ENCODE measurements at regions not wholly inside any gene's neighbourhood (a gene's known extent, or its start where the extent isn't known, plus 50 kb on each side); places are given as distances from the start of the nearest gene placed in this dataset.
"Not testable (repeated sequence)": the region's sequence is repeated elsewhere in the genome, so short reads cannot be mapped to it uniquely, and the experiment has no call there.

DNA sequence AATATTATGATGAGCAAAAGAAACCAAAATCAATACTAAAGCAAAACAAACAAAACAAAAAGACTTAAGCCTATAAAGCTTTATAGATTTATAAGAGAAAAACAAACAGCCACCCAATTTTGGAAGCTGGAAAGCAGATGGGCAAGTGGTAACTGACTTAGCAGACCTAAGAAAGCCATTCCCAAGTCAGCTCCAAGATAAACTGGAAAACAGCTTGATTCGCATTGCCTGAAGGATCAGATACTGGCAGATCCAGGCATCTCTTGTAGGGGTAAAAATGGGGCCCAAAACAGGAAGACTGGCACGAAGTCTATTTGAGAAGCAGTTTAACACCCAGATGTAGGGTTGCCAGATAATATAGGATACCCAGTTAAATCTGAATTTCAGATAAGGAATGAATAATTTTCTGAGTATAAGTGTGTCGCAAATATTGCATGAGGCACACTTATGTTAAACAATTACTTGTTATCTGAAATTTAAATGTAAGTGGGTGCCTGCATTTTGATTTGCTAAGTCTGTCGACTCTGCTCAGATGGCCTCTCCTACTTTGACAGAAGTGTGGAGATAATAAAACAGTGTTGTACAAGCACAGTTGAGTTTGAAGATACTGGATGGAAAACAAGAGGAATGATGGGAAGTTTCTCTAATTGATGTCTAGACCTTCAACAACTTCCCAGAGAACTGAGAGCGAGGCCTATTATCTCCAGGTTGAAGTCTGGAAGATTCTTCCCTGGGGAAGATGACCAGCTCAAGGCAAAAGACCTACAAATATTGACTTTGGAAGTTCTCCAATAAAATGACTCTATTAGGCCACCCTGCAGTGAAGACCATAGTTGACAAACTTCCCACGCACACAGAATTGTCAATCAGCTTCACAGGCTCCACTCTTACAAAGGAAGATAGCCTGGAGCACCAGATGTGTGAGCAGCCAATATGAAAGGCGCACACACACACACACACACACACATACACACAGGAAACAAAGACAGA lies 113.4 kb downstream of the FAM50B start:
- no peak for DNase-seq

- no peak for DNase-seq
Measured at GRCh38 chr6:3963426-3963825, 114.3 kb downstream of the FAM50B start.

DNA sequence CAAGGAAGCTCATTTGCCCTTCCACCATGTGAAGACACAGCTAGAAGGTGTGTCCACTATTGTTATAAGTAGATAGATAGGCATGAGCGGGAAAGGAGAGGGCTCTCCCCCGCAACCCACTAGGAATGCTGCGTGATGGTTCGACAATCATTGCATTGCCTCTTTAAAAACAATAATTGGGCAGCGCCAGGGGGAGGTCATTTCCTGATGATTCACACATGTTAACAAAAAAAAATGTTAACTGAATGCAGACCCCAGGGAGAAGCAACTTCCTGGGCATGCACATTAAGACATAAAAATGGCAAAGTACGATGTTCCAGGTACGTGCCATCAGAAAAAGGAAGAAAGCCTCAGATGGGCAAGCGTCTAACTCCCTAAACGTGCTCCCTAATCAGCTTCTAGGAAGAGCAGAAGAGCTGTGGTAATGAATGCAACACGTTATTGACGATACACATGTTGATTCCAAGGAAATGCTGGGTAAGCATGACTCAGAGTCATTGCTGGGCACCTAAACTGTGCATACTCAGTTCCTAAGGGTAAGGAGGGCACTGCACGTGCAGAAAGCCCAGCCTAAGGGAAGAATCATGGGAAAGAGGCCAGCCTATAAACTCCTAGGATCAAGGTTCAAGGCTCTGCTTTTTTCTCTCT lies 113.7 kb downstream of the FAM217A start:
- no peak for DNase-seq

DNA sequence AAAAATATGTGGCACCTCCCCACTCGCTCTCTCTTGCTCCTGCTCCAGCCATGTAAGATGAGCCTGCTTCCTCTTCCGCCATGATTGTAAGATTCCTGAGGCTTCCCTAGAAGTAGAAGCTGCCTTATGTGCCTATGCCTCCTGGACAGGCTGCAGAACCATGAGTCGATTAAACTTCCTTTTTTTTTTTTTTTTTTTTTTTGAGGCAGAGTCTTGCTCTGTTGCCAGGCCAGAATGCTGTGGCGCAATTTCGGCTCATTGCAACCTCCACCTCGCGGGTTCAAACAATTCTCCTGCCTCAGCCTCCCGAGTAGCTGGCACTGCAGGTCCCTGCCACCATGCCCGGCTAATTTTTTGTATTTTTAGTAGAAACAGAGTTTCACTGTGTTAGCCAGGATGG lies 112.5 kb downstream of the FAM217A start:
- no peak for DNase-seq

DNA sequence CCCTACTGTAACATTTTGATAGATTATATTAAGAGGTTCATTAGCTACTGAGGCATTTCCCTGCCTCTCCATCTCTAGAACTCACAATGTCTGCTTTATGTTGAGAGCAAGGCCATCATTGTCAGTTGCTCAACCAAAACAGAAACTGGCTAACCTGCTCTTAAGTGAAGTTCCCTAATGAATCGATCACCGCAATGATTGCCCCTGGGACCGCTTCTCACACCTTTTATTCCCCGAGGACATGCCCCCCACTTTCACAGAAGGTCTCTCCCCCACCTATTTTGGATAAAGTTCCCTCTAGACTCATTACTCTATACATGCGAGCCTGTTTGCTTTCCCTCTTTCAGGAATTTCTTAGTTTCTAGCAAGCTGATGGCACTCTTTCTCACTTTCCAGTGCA lies 108.8 kb downstream of the FAM217A start:
- DNase-seq, result no peak

- not testable (repeated sequence) for DNase-seq
Measured at GRCh38 chr6:3973152-3973551, 105.8 kb downstream of the FAM217A start.

GRCh38 chr6:3977875-3978711 lies 100.8 kb downstream of the FAM217A start:
- peak; percentile 46 for DNase-seq

GRCh38 chr6:3978966-3979365 lies 100.0 kb downstream of the FAM217A start:
- not testable (repeated sequence) for DNase-seq

DNA sequence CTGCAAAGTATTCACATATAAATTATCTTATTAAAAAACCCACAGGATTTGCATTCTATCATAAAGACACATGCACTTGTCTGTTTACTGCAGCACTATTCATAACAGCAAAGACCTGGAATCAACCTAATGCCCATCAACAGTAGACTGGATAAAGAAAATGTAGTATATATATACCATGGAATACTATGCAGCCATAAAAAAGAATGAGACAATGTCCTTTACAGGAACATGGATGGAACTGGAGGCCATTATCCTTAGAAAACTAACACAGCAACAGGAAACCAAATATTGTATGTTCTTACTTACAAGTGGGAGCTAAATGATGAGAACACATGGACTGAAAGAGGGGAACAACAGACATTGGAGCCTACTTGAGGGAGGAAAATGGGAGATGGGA lies 97.0 kb downstream of the FAM217A start:
- no peak for DNase-seq

GRCh38 chr6:3983778-3984177 lies 95.2 kb downstream of the FAM217A start:
- no peak for DNase-seq

GRCh38 chr6:3984494-3984893 lies 94.4 kb downstream of the FAM217A start:
- DNase-seq, result no peak

DNA sequence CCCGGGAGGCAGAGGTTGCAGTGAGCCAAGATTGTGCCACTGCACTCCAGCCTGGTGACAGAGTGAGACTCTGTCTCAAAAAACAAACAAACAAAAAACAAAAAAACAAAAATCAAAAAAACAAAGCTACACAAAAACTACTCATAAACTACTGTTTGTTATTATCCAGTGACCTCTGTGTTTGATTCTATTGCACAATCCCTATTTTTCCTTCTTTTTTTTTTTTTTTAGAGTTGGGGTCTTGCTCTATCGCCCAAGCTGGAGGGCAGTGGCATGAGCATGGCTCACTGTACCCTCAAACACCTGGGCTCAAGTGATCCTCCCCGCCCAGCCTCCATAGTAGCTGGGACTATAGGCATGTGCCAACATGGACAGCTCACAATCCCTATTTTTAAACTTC lies 92.7 kb downstream of the FAM217A start:
- DNase-seq, result no peak

- no peak for DNase-seq
Measured at GRCh38 chr6:3987053-3987452, 91.9 kb downstream of the FAM217A start.

DNA sequence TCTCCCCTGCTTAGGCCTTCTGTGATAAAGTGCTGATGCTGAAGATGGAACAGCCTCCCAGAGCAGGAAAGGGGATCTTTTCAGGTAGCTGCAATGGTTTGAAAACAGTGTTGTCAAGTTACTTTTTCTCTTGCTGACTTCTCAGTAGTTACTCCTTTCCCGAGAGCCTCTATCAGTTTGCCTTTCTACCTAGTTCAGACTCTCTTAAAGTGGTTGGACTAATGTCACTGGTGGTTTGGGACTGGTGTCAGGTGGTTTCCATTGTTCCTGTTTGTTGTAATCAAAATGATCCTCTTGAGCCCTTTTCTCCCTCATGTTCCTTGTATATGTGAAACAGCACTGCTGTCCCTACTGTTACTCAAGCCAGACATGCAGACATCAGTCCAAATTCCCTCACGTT lies 91.4 kb downstream of the FAM217A start:
- DNase-seq, result no peak

- peak; percentile 80 for DNase-seq
Measured at GRCh38 chr6:3990692-3991491, 88.0 kb downstream of the FAM217A start.

DNA sequence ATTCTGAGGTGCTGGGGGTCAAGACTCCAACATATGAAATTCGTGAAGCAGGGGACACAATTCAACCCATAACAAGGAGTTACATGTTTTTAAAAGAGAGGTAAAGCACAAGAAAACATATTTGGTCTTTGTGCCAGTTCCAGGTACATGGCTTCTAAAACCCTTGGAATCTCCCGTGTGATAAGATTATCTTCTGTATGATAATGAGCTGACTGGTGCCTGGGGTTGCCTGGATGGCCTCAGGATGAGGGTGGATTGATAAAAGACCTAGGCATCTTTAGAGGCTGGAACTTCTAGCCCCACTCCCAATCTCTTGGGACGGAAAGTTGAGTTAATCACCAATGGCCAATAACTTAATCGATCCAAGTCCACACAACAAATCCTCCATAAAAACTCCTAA lies 87.0 kb downstream of the FAM217A start:
- no peak for DNase-seq

DNA sequence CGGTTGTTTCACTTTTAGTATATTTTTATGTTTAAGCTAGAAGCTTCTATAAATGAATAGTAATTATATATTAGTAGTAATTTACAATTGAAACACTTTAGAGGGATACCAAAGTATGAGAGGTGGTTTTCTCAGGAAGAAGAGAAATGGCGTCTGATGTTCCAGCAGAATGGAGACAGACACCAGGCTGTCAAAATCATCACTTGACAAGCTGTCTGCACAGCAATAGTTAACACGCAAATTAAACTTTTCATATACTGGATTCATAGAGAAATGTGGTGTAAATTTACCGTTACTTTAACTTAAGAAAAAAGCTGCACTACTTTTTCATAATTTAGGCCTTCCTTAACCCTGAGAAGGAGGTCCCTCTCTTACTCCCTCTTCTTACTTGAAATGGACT lies 82.6 kb downstream of the FAM217A start:
- no peak for DNase-seq

DNA sequence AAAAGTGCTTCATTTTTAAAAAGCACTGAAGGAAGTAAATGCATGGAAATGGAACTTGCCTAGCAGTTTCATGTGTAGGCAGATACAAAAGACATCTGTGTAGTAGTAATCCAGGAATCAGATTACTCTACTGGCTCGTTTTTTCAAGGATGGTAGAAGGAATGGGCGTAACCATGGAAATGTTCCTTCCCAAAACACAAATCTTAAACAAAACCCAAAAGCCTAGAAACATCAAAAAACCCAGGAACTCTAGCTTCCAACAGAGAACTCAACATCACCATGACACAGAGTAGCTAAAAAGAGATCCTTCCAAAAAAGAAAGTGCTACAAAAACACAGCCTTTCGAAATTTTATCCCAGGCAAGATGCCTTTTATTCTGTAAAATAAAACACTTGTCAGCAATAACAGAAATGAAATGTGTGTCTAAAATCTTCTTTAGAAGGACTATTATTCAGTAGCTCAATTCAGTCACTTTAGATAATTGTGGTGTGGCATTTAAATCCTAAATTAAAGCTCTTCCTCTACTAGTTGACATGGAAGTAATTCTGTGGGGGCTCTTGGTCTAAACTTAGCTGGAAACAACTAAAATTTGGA lies 81.7 kb downstream of the FAM217A start:
- no peak for DNase-seq

DNA sequence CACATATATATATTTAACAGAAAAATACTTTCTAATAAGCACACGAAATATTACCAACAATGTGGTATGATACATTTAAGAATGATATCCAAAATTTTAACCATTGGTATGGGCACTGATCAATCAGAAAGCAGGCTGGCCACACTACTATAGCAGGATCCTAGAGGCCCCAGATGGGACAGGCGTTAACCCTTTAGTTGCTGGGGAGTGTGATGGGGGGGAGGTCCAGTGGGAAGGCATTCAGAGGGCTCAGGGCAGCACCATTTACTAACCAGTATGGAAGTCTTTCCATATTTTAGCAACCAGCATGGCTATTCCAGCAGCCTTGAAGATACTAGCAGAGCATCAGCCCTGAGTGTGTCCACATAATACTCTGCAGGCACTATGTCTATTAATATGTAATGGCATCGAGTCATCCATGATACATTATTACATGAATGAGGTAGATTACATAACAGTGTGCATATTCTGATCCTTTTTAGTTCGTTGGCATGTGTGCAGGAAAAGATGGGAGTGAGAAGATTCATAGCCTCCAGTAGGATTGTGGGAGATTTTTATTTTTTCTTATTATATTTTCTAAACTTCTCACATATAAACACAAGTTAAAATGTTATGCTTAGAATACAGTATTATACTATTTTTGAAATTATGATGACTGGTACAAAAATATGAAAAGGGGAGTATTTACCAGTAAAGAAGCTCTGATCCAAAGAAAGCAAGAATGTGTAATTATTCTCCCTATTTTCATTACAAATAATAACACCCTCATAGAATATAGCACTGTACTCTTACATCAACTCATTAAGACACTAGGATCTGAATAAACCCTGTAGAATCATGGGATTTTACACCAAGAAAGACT lies 78.9 kb downstream of the FAM217A start:
- DNase-seq, result no peak

DNA sequence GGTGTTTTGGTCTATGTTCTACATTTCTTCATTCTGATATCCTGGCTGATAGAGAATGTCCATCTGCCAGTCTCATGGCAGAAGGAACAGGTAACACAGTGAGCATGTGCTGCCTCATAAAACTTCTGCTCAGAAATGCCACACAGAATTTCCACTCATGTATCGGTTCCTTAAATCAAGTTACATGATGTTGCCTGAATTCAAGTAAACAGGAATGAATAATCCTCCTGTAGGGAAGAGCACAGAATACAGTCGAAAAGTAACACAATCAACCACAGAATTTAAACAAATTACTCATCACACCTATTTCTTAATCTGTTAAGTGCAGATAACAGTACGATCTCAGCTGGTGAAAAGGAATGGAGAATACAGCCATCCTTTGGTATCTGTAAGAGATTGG lies 74.7 kb downstream of the FAM217A start:
- DNase-seq, result no peak
